ENCODE measurements at regions not wholly inside any gene's neighbourhood (a gene's known extent, or its start where the extent isn't known, plus 50 kb on each side); places are given as distances from the start of the nearest gene placed in this dataset.

DNA sequence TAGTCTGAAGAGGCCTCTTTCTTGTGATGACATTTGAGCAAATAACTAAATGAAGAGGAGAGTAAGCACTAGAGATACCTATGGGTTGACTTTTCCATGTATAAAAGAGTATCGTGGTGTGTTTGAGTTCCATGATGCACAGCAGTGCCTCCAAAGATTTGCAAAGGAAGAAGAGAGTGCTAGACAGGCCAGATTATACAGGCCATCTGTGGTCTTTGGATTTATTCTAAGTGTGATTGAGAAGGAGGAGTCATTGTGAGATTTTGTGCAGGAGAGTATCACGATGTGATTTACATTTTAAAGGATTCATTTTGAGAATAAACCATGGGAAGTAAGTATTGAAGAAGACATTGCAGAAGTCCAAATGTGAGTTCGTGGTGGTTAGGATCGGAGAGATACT is 695.9 kb upstream of the FAM98A start:
- no peaks in the 10 kb centered on the region for H3K36me3 Mint-ChIP-seq
- no peak overlapping the region for H3K9ac ChIP-seq (ENCODE audit: insufficient read depth, low read length, poor library complexity, severe bottlenecking)
- H3K27me3 Mint-ChIP-seq (ENCODE audit: low read depth in 3 of 3), result no peaks in the 10 kb centered on the region
- H3K27ac ChIP-seq (ENCODE audit: low read depth in 1 of 2, low read length in 2 of 2), result no peak overlapping the region
- no peaks in the 10 kb centered on the region for H3K79me2 ChIP-seq (ENCODE audit: insufficient read depth, low read length)
- no peaks in the 10 kb centered on the region for H4K20me1 ChIP-seq (ENCODE audit: insufficient read depth, low read length)
- H3K9me3 Mint-ChIP-seq, result peaks cover 0 to 2% (median 0%) of the 10 kb centered on the region in 7 donors
- H3K36me3 ChIP-seq (replicated peaks in 1 of 2; ENCODE audit: control insufficient read depth in 1 of 2, insufficient read depth in 2 of 2, low read length in 2 of 2), result no peaks in the 10 kb centered on the region
- no peaks in the 10 kb centered on the region for H3K4me1 ChIP-seq (ENCODE audit: control insufficient read depth in 1 of 2, insufficient read depth in 2 of 2, low read length in 2 of 2)
- no peaks in the 10 kb centered on the region for H3K27me3 ChIP-seq (ENCODE audit: control insufficient read depth in 2 of 2, insufficient read depth in 2 of 2, low read length in 2 of 2)
- no peaks in the 10 kb centered on the region for H3K4me1 Mint-ChIP-seq
- H3K27ac Mint-ChIP-seq, result no peak overlapping the region
- no peak overlapping the region for H3K4me2 ChIP-seq (replicated peaks; ENCODE audit: extremely low read depth, low read length, poor library complexity, severe bottlenecking)
- WGBS (ENCODE audit: insufficient coverage), result 100% methylated on average over 1 of the region's 4 CpGs
- no peak for DNase-seq
- H3K4me3 ChIP-seq (replicated peaks in 1 of 3; ENCODE audit: low read depth in 2 of 3, low read length in 3 of 3), result no peak overlapping the region
- H3K4me3 Mint-ChIP-seq, result no peak overlapping the region
- intact Hi-C loops (cut with micrococcal nuclease), result no loop called here
- no peaks in the 10 kb centered on the region for H3K9me3 ChIP-seq (replicated peaks in 1 of 2; ENCODE audit: control insufficient read depth in 1 of 2, insufficient read depth in 1 of 2, low read length in 2 of 2)
- no peak for TF ChIP-seq CTCF (IDR thresholded peaks at IDR 0.05)
- no peak overlapping the region for H2AFZ ChIP-seq (ENCODE audit: insufficient read depth, low read depth, low read length, poor library complexity, severe bottlenecking)

DNA sequence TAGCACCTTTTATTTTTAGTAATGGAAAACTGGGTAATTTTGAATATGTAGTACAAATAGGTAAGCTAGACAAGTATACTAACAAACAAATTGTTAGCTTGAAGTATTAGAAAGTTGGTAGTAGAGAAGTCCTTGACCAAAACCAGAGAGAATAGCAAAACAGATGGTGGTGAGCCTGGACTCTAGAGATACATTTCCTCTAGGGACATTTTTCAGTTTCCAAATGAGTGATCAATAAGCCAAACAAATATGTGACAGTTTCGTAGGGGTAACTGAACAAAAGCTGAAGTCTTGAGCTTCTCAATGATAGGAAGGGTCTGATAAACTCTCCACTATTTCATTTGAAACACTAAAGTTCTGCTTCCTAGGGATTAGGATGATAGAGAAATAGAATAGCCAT is 692.0 kb upstream of the FAM98A start:
- no peak overlapping the region for H3K9ac ChIP-seq (ENCODE audit: insufficient read depth, low read length, poor library complexity, severe bottlenecking)
- no peaks in the 10 kb centered on the region for H3K9me3 ChIP-seq (replicated peaks in 1 of 2; ENCODE audit: control insufficient read depth in 1 of 2, insufficient read depth in 1 of 2, low read length in 2 of 2)
- no peak overlapping the region for H2AFZ ChIP-seq (ENCODE audit: insufficient read depth, low read depth, low read length, poor library complexity, severe bottlenecking)
- H3K4me1 Mint-ChIP-seq, result no peaks in the 10 kb centered on the region
- no peaks in the 10 kb centered on the region for H3K36me3 ChIP-seq (replicated peaks in 1 of 2; ENCODE audit: control insufficient read depth in 1 of 2, insufficient read depth in 2 of 2, low read length in 2 of 2)
- no peaks in the 10 kb centered on the region for H3K4me1 ChIP-seq (ENCODE audit: control insufficient read depth in 1 of 2, insufficient read depth in 2 of 2, low read length in 2 of 2)
- TF ChIP-seq CTCF (IDR thresholded peaks at IDR 0.05), result no peak
- H3K27ac Mint-ChIP-seq, result no peak overlapping the region
- no peak for DNase-seq
- no CpG with 5 or more reads among the region's 1 CpG for WGBS (ENCODE audit: insufficient coverage)
- H3K27me3 Mint-ChIP-seq (ENCODE audit: low read depth in 3 of 3), result peaks cover 0 to 1% (median 0%) of the 10 kb centered on the region in 3 donors
- H3K4me3 Mint-ChIP-seq, result no peak overlapping the region
- H3K4me3 ChIP-seq (replicated peaks in 1 of 3; ENCODE audit: low read depth in 2 of 3, low read length in 3 of 3), result no peak overlapping the region
- H3K4me2 ChIP-seq (replicated peaks; ENCODE audit: extremely low read depth, low read length, poor library complexity, severe bottlenecking), result no peak overlapping the region
- no peaks in the 10 kb centered on the region for H4K20me1 ChIP-seq (ENCODE audit: insufficient read depth, low read length)
- intact Hi-C loops (cut with micrococcal nuclease), result no loop called here
- H3K27me3 ChIP-seq (ENCODE audit: control insufficient read depth in 2 of 2, insufficient read depth in 2 of 2, low read length in 2 of 2), result no peaks in the 10 kb centered on the region
- peaks cover 0 to 13% (median 1%) of the 10 kb centered on the region in 7 donors for H3K9me3 Mint-ChIP-seq
- no peak overlapping the region for H3K27ac ChIP-seq (ENCODE audit: low read depth in 1 of 2, low read length in 2 of 2)
- no peaks in the 10 kb centered on the region for H3K79me2 ChIP-seq (ENCODE audit: insufficient read depth, low read length)
- H3K36me3 Mint-ChIP-seq, result no peaks in the 10 kb centered on the region

Measured in CD14-positive monocyte (primary cell).